ENCODE measurements at regions not wholly inside any gene's neighbourhood (a gene's known extent, or its start where the extent isn't known, plus 50 kb on each side); places are given as distances from the start of the nearest gene placed in this dataset.
A peak's percentile ranks its signal among the peaks of the same experiment; 100 is the strongest.

DNA sequence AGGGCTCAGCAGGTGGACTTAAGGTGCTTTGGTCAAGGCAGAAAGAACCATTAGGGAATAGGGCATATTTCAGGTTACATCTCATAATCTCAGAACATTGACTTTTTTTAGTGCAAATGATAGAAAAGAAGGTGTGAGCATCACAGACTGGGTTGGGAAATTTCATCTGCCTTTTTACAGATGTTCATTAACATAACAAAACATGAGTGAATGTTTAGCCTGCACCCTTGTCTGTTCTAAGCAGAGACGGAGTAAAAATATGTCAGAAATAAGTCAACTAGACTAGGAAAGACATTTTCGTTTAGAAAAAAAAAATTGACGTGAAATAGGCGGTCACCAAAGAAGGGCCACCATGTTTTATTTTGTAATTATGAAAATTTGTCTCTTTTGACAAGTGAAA, 127.5 kb upstream of the CDH13 start:
- no peak for DNase-seq (ENCODE audit: low read depth in 3 of 3)

DNA sequence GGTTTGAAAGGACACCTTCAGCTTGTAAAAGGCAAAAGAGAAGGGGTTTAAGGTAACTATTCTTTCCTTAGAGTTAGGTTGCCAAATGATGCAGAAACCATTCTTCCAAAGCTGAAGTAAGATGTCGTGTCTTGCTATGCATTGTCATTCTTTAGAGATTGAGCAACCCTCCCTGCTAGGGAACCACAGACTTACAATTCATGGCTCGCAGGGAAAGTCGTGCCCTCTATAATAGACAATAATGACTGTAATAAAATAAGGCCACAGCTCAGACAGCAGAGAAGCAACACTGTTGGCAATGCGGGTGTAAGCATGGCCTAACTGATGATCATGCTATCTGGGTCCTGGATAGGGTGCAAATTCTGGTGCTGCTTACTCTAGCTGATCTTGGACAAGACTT, 129.6 kb upstream of the CDH13 start:
- DNase-seq (ENCODE audit: low read depth in 3 of 3): no peak

DNA sequence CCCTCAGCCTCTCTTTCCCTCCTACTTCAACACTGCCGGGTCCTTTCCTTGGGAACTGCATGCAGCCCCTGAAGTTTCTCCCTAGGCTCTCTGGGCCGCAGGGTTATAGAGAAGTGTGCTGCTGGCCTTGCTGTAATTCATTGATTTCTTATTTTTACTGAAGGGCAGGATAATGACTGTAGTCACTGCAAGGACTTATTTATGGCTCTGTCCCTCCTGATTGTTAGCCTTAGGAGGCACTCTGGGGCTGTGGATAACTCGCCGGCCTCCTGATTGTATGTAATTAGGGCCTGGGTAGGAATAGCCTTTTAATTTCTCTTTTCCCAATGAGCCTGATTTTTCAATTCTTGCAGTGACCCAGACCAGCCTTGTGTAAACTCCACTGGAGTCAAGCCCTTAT, 138.3 kb upstream of the CDH13 start:
- DNase-seq (ENCODE audit: low read depth in 3 of 3): no peak

DNA sequence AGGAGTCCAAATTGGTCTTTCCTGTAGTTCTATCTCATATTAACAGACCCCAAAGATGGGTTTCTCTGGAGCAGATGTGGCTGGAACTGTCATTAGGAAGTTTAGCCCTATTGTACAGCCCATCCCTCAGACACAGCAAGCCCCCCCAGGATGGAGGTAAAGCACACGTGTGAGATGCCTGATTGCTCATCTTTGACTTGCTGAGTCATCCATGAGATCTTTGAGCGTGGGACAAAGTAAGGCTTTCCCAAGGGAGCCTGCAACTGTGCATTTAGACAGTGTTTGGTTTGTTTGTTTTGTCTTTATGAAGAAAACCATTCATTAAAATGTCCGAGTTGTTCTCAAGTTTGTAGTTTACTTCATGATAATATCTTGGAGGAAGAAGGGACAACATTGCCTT, 145.3 kb upstream of the CDH13 start:
- no peak for DNase-seq (ENCODE audit: low read depth in 3 of 3)

DNA sequence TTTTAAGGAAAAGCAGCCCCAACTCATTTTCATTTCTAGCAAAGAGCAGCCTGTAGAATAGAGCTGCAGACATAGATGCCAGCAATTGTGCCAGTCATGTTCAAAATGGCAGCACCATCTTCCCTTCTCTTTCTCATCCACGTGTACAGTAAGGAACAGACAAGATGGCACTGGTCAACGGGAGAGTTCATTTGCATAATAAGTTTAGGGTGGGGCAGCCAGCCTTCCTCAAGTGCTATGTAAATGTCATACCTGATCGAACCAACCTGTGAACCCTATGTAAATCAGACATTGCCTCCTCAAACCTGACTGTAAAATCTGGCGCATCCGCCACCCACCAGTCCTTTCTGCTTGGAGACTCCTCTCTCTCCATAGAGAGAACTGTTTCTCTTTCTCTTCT, 150.0 kb upstream of the CDH13 start:
- no peak for DNase-seq (ENCODE audit: low read depth in 3 of 3)

DNA sequence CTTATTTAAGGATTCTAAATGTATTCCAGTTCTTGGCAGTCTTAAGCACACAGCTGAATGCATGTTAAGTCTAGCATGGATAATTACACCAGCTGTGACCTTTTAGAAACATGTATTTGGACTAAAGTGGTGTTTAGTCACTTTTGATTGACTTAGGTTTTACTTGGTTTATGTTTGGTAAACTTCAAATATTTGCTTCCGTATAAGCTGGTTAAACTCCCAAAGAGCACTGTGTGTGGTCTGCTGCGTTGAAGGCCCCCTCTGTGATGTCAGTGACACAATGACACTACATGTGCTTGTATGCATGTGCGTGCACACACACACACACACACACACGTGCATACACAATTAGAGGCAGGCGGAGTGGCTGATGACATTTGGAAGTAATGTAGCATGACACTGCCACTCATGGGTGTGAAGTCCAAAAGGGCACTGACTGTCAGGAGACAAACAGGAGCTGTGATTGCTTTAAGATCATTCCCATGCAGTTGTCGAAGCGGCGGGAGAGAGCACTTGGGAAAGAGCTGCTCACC, 156.1 kb upstream of the CDH13 start:
- DNase-seq (ENCODE audit: low read depth in 3 of 3): no peak

DNA sequence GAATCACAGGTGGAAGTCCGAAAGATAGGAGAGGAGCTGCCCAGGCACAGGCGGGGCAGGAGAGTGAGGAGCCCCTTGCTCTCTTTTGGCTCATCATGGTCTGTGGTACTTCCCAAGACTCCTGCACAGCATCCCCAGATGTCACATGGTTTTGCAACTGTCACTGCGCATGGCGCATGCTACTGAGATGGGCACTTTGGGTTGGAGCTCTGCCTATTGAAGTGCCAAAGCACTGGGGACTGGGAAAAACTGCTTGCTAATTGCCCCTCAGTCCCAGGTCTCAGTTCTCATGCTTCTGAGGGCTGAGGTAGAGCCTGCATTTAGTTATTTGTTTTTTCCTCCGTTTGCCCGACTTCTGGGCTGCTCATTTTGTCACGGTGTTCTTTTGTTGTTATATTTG, 156.8 kb upstream of the CDH13 start:
- DNase-seq (ENCODE audit: low read depth in 3 of 3): no peak

DNA sequence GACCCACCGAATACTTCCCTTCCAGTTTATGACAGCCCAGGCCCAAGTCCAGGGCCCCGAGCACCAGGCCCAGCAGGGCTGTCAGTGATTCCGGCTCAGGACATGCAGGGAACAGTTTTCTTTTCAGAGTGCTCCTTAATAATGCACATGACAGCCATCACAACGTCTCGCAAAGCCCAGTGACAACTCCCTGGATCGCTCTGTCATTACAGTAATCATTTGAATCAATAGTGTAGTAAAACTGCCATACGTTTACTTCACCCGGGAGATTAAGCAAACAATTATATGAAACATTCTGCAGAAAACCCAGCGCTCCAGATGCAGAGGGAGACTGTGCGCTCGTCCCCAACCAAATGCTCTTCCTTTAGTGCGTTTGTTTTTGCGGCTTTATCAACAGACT, 162.6 kb upstream of the CDH13 start:
- DNase-seq (ENCODE audit: low read depth in 3 of 3): no peak

DNA sequence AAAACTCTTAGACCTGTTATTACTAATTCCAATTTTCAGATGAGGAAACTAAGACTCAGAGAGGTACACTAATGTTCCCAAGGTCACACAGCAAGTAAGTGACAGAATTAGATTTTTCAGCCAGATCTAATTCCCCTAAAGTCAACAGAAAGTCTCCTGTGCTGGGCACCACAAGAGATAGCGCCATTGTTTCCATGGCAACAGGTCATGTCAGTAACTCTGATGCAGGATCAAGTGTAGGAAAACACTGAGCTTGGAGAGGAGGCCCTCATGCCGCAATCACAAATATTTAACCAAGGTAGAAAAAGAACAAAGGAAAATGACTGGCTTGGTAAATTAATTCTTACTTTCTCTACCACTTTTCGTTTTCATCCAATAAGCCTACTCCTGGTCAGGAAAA, 166.0 kb upstream of the CDH13 start:
- DNase-seq (ENCODE audit: low read depth in 3 of 3): no peak

DNA sequence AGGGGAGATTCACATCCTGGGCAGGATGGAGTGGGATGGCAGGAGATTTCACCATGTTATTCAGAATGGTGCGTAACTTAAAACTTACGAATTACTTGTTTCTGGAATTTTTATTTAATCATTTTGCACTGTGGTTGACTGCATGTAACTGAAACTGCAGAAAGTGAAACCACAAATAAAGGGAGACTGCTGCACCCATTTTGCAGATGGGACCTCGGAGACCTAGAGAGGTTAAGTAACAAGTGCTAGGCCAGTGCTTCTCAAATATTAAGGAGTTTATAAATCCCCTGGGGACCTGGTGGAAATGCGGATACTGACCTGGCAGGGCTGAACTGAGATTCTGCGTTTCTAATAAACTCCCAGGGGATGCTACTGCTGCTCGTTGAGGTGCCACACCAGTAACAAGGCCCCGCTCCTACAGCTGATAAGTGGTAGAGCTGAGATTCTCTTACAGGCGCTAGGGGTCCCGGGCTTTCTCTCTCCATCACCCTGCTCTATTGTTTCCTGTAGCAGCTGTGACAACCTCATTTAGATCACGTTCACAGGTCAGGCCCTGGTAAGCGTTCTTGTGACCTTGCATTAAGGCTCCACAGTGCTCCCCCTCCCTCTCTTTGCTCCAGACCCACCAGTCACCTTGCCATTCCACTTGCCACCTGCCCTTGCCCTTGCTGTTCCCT, 167.1 kb upstream of the CDH13 start:
- DNase-seq (ENCODE audit: low read depth in 3 of 3): no peak

DNA sequence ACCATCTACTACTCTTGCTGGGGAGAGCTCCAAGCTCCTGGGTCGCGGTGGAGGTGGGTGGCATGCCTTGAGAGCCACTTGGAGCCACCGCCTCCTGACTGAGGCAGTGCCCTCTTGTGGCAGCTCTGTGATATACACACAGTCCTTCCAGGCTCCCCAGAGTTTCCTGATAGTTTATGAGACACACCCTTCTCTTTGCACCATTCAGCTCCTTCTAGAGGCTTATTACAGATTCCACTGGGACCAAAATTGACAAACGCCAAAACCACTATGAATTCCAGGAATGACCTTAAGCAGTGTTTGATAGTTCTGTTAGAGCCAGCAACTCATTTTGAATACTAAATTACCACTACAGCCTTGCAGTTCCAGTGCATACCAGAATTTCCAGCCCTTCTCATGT, 170.1 kb upstream of the CDH13 start:
- DNase-seq (ENCODE audit: low read depth in 3 of 3): peak in 1 of 3 experiments; percentile 32

DNA sequence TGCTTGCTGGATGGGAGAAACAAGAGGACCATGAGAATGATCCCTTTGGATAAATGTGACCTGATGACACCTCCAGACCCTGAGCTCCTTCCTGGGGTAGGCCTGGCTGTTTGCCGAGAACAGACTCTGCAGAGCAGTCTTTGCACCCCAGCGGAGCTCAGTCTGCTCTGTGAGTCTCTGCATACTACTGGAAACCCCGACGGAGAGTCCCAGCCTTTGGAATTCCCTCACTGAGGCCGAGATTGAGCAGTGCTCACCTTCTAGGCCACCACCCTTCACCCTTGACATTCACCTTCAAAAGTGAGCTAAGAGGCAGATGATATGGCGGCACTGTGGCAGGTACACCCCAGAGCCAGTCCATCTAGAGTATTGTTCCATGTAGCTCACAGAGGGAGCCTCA, 172.2 kb upstream of the CDH13 start:
- DNase-seq (ENCODE audit: low read depth in 3 of 3): no peak

DNA sequence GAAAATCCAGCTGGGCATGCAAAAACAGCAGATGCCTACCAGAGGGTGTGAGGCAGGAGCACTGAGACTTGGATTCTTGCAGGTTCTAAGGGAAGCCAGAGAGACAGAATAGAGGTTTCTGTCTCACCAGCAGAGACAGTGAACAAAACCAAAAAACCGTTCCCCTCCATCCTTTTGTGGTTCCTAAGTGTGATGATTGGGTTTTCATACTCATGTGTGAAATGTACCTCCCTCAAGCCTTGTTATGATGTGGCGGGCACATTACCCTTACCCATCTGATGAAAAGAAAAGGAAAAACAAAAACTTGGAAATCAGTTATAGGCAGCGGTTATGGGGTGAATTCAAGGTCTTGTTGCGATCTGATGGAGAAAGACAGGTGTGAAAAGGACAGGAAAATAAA, 172.6 kb upstream of the CDH13 start:
- no peak for DNase-seq (ENCODE audit: low read depth in 3 of 3)

DNA sequence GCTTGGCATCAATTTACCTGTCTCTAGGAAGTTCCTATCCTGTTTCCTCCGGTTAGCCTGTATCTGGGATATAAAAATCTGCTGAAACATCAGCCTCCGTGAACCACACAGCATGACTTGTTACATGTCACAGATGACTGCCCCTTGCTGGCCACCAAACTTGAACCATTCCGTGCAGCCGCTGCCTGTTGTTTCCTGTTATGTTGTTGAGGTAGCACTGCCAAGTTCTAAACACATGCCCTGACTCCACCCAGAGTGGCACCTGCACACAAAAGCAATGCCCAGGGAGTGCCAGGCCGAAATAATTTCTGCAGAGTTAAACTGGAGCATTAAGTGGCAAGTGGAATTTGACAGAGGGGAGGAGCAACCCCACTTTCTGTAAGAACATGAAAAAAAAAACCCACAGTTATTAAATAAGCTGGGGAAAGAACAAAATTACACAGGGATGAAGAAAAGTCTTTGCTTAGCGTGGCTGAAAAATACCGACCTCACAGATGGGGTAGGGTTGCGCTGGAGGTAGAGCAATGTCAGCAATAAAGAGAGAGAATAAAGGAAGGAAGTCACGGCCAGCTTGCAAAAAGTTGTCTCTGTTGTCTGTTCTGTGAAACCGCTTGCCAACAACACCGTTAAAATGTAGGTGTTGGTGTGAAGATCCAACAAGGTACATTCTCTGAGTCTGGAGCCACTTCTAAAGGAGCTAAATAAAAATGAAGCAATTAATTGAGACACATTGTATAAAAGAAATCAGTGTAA, 174.6 kb upstream of the CDH13 start:
- no peak for DNase-seq (ENCODE audit: low read depth in 3 of 3)

DNA sequence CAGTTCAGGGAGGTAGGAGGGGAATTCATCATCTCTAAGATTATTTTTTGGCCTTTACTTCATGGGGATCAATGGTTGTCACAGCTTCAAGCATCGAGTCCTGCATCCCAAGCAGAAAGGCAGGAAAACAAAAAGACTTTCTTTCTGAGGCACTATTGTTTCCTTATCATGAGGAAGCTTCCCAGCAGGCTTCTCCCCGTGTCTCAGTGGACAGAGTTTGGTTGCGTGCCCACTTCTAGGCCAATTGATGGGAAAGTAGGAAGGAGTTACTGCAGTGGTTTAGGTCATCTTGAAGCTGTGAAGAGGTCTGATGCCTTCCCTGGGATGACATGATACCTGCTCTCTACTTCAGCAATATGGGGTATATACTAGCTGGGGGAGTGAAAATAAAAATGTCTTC, 175.3 kb upstream of the CDH13 start:
- DNase-seq (ENCODE audit: low read depth in 3 of 3): no peak

DNA sequence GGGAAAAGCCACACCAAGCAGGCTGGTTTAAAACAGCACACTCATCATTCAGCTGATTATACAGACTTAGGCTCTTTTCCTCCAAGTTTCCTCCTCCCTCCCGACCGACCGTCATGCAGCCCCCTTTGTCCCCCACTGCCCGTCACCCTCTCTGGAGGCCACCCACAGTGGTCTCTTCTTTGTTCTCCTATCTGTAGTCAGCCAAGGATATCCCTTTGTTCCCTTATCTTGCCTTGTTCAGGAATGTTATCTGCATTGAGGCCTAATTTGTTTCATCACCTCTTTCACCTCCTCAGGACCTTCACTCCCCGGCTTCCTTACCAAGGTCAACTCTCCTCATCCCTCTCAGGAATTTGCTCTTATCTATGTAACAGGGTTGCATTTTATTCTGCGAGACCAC, 186.4 kb upstream of the CDH13 start:
- DNase-seq (ENCODE audit: low read depth in 3 of 3): no peak

DNA sequence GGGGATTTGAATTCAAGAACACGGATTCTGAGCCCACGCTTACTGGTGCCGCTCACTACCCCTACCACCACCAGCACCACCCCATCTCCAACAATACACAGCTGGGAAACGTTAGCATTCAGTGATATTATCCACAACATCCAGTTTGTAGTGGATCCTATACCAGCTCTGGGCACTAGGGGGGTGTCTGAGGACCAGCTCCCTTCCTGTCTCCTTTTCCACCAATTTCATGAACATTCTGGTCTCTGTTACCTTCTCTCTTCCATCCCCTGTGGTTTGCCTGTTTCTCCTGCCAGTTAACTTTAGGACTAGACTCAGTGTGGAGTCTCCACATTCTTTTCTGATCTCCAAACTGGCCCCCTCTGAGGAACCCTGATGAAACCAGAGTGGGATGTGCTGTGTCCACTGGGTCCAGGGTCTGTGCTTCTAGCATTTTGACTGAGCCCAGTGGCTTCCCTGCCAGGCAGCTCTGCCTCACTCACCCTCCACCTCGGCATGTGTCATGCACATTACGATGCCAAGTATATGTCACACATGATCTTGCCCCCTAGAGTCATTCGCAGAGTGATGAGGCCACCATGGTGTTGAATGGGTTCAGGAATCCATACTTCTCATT, 187.0 kb upstream of the CDH13 start:
- DNase-seq (ENCODE audit: low read depth in 3 of 3): no peak

DNA sequence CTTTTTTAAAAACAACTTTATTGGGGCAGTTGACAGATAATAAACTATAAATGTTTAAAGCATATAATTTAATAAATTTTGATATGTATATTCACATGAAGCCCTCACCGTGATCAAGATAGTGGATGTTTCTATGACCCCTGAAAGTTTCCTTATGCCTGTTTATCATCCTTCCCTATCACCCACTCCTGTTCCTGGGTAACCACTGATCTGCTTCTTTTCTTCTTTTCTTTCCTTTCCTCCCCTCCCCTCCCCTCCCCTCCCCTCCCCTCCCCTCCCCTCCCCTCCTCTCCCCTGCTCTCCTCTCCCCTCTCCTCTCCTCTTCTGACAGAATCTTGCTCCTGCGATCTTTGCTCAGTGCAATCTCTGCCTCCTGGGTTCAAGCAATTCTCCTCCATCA, 193.7 kb upstream of the CDH13 start:
- DNase-seq (ENCODE audit: low read depth in 3 of 3): no peak

DNA sequence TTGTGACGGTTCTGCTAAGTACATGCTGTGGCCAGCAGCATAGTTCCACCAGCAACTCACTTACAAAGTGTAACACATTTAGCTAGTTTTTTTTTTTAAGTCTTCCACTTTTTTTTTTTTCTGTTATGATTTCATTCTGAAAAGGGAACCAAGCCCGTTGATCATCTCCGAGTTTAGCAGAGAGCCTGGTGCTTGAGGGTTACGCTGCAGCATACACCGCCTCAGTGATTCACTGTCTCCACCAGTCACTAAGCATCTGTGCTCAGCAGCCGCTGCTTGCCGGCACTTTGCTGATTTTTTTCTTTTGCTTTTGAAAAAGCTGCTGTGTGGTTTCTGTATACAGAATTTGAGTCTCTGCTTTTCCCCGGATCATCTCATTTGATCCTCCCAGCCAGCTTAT, 194.5 kb upstream of the CDH13 start:
- no peak for DNase-seq (ENCODE audit: low read depth in 3 of 3)

DNA sequence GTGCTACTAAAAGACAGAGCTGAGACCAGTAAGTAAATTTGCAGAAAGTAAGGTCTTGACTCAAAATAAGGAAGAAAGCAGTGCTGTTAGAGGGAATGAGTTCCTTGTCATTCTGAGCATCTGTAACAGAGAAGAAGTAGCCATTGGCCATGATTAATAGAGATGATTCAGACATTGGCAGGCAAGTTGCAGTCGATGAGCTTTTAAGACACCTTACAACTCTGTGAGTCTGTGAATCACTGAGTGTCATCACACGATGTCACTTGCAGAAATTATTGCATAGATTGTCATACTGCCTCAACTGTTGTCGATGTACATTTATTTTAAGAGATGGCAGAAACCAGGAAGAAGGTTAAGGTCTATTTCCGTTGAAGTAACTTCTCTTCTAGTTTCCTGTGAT, 201.1 kb upstream of the CDH13 start:
- no peak for DNase-seq (ENCODE audit: low read depth in 3 of 3)

DNA sequence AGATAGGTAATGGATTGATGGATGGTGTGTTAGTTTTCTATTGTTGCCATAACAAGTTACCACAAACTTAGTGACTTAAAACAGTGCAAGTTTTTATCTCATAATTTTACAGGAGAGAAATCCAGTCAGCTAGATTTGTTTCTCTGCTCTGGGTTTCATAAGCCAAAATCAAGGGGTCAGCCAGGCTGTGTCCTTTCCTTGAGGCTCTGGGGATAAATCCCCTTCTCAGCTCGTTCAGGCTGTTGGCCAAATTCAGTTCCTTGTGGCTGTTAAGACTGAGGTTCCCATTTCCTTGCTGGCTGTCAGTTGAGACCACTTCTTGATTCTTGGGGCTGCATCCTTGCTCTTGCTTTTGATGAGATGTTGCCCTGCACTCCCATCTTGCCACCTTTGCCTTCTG, 204.9 kb upstream of the CDH13 start:
- no peak for DNase-seq (ENCODE audit: low read depth in 3 of 3)

DNA sequence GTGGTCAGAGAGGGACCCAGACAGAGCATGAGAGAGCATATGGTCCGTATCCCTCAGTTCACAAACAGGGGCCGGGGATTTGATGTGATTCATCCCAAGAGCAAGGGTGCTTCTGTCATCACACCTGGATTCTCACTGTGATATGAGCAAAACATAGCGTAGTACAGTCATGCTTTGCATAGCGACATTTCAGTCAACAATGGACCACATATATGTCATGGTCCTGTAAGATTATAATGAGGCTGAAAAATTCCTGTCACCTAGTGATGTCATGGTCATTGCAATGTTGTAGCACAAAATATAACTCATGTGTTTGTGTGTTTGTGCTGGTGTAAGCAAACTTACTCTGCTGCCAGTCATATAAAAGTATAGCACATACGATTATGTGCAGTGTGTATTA, 207.4 kb upstream of the CDH13 start:
- no peak for DNase-seq (ENCODE audit: low read depth in 3 of 3)

DNA sequence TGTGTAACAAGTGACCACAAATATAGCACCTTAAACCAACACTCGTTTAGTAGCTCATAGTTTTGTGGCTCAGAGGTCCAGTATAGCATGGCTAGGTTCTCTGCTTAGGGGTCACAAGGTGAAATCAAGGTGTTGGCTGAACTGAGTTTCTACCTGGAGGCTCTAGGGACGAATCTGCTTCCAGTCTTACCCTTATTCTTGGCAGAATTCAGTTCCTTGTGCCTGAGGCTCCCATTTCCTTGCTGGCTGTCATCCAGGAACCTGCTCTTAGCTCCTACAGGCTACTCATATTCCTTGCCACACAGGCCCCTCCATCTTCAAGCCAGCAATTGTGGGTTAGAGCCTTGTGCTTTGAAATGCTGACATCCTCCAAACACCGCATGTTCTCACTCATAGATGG, 212.3 kb upstream of the CDH13 start:
- DNase-seq (ENCODE audit: low read depth in 3 of 3): no peak

Data from stimulated activated CD4-positive, alpha-beta T cell treated with anti-CD3 and anti-CD28 coated beads, TNF-alpha, amount 100 ng/mL, for 24 hours (primary cell).